BJ (cell line): ENCODE measurements at regions not wholly inside any gene's neighbourhood (a gene's known extent, or its start where the extent isn't known, plus 50 kb on each side); places are given as distances from the start of the nearest gene placed in this dataset.

Experiments
- CTCF ChIA-PET: fragments of 350-600 bp; formaldehyde crosslinking; extraction: SDS; loops from one replicate; lab custom pipeline; 2021; ENCODE audit warnings: antibody characterized with exemption, inconsistent platforms; lab: Yijun Ruan, JAX
- POLR2A ChIA-PET: fragments of 300-600 bp; sonication (Branson Sonifier 250); formaldehyde crosslinking; extraction: SDS; loops from one replicate; lab custom pipeline; 2021; ENCODE audit warnings: antibody characterized with exemption; lab: Charles Lee
- DNase-seq: peaks from one replicate; pipeline ENCODE4 v3.0.0-alpha.2; 2011; ENCODE audit warnings: low read depth
- H3K27me3 ChIP-seq: 2 replicates; pipeline ENCODE4 v1.6.0; 2011; ENCODE audit warnings: low read length; ENCODE audit not compliant: control insufficient read depth, insufficient read depth
- H3K36me3 ChIP-seq: 2 replicates; pipeline ENCODE4 v1.5.1; 2011; ENCODE audit warnings: low read length; ENCODE audit not compliant: control insufficient read depth, insufficient read depth
- H3K4me3 ChIP-seq: 2 replicates; pipeline ENCODE4 v1.5.1; 2011; ENCODE audit warnings: low read depth, mild to moderate bottlenecking, control low read depth, low read length
- TF ChIP-seq, protein P1 (sequence below): IDR thresholded peaks from 2 replicates; pipeline ENCODE4 v1.5.1; 2011; ENCODE audit warnings: low read depth, mild to moderate bottlenecking, control low read depth, inconsistent platforms, low read length, moderate library complexity; ENCODE audit not compliant: insufficient read depth

GRCh38 chr2:118557791-118558190 lies 289.7 kb downstream of the EN1 start:
- DNase-seq: no peak
- TF ChIP-seq, protein P1, sequence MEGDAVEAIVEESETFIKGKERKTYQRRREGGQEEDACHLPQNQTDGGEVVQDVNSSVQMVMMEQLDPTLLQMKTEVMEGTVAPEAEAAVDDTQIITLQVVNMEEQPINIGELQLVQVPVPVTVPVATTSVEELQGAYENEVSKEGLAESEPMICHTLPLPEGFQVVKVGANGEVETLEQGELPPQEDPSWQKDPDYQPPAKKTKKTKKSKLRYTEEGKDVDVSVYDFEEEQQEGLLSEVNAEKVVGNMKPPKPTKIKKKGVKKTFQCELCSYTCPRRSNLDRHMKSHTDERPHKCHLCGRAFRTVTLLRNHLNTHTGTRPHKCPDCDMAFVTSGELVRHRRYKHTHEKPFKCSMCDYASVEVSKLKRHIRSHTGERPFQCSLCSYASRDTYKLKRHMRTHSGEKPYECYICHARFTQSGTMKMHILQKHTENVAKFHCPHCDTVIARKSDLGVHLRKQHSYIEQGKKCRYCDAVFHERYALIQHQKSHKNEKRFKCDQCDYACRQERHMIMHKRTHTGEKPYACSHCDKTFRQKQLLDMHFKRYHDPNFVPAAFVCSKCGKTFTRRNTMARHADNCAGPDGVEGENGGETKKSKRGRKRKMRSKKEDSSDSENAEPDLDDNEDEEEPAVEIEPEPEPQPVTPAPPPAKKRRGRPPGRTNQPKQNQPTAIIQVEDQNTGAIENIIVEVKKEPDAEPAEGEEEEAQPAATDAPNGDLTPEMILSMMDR: no peak
- H3K27me3 ChIP-seq: no peaks in the 10 kb centered on the region
- no peak overlapping the region for H3K4me3 ChIP-seq
- CTCF ChIA-PET: interaction anchor here (3.0 kb wide), 1 partner anchor 298 kb away, joined by 8 read pairs; no protein-coding TSS in a partner anchor
- POLR2A ChIA-PET: no interaction called here
- no peaks in the 10 kb centered on the region for H3K36me3 ChIP-seq

DNA sequence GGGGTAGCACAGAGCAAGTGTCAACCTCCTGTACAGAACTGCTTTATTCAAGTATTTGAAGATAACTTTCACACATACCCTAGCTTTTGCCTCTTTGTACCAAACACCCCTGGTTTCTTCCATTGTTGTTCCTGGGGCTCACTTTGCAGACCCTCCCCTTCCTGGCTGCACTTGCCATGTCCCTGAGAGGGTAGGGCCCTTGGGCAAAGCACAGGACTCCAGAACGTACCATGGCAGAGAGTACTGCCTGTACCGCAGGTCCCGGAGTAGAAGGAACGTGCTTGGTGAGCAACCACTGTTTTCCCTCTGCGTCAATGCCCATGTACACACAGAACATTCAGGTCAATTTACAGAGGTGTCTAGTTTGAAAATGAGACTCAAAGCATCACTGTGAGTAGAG lies 290.4 kb downstream of the EN1 start:
- H3K4me3 ChIP-seq: no peak overlapping the region
- H3K36me3 ChIP-seq: no peaks in the 10 kb centered on the region
- TF ChIP-seq, protein P1: no peak
- H3K27me3 ChIP-seq: no peaks in the 10 kb centered on the region
- ChIA-PET CTCF (interaction anchor here (1.1 to 3.0 kb wide), 2 partner anchors 34 to 299 kb away, joined by 3 to 8 read pairs; no protein-coding TSS in a partner anchor), POLR2A (no interaction called here)
- DNase-seq: no peak

GRCh38 chr2:118554616-118555015 lies 292.8 kb downstream of the EN1 start:
- DNase-seq: no peak
- ChIA-PET POLR2A (no interaction called here), CTCF (interaction anchor here (1.0 to 2.9 kb wide), 4 partner anchors 10 to 302 kb away, joined by 3 to 9 read pairs (median 4); no protein-coding TSS in a partner anchor)
- TF ChIP-seq, protein P1: peak; percentile 39
- H3K36me3 ChIP-seq: no peaks in the 10 kb centered on the region
- no peak overlapping the region for H3K4me3 ChIP-seq
- no peaks in the 10 kb centered on the region for H3K27me3 ChIP-seq

DNA sequence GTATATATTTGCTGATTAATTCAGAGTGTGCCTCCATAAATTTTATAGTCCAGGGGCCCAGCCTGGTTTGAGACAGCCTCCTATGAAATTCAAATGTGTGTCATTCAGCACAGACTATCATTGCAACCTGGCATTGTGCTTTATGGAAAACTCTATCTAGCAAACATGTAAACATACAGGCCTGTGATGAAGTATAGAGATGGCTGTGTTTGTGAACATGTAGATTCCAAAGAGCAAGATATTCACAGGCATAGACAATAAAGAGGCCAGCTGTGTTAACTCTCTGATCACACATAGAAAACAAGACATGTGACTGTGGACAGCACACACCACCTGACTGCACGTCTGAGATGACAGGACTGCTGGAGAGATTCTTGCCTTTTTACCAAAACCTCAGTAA lies 297.9 kb downstream of the EN1 start:
- DNase-seq: no peak
- Histone ChIP-seq H3K27me3 (no peaks in the 10 kb centered on the region), H3K4me3 (no peak overlapping the region), H3K36me3 (no peaks in the 10 kb centered on the region)
- CTCF ChIA-PET: interaction anchor here (1.0 to 2.9 kb wide), 2 partner anchors 11 to 306 kb away, joined by 3 to 14 read pairs; no protein-coding TSS in a partner anchor
- POLR2A ChIA-PET: no interaction called here
- TF ChIP-seq, protein P1: no peak

DNA sequence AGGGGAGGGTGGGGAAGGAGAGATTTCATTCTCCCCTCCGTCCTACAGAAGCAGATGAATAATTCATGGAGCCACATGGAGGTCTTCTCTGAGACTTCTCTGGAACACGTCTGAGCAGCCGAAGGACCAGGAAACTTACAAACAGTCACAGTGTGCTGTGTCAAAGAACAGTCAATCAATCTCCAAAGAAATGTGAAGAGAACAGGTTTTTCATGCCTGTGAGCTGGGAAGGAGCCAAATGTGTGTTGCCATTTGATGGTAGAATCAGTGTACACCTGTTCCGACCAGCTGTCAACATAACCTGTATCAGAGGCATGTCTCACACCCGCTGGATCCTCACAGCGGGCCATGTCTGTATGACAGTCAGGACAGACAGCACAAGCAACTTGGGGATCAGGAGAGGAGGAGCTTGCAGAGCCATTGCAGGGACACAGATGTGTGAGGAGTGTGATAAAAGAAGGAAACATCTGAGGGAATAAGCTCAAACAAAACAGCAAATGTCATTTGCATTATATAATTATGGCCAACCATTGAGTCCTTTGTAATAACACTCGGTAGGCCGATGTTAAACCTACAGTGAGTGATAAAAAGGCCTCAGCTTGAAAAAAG lies 298.5 kb downstream of the EN1 start:
- no peak for DNase-seq
- Histone ChIP-seq H3K27me3 (no peaks in the 10 kb centered on the region), H3K4me3 (no peak overlapping the region), H3K36me3 (no peaks in the 10 kb centered on the region)
- CTCF ChIA-PET: interaction anchor here (1.0 to 2.9 kb wide), 2 partner anchors 10 to 306 kb away, joined by 3 to 14 read pairs; no protein-coding TSS in a partner anchor
- POLR2A ChIA-PET: no interaction called here
- TF ChIP-seq, protein P1: no peak
